HG02943 (cell line): ENCODE measurements at regions not wholly inside any gene's neighbourhood (a gene's known extent, or its start where the extent isn't known, plus 50 kb on each side); places are given as distances from the start of the nearest gene placed in this dataset.

Experiments
- ATAC-seq: cut with Tn5 transposase; IDR thresholded peaks from one replicate; pipeline ENCODE4 v1.9.1; 2021; ENCODE audit warnings: mild to moderate bottlenecking, low read depth, moderate library complexity; ENCODE audit not compliant: unreplicated experiment

GRCh38 chr1:222047366-222047765, 305.5 kb upstream of the DUSP10 start:
- ATAC-seq: no peak

GRCh38 chr1:222046684-222047263, 304.9 kb upstream of the DUSP10 start:
- ATAC-seq: no peak

- no peak for ATAC-seq
These were observed 303.9 kb upstream of the DUSP10 start for GRCh38 chr1:222045786-222046185.

- ATAC-seq: no peak
These were observed 303.3 kb upstream of the DUSP10 start for GRCh38 chr1:222045236-222045635.

- ATAC-seq: no peak
These were observed 301.8 kb upstream of the DUSP10 start for GRCh38 chr1:222043444-222044292.

GRCh38 chr1:222042120-222042519, 300.2 kb upstream of the DUSP10 start:
- ATAC-seq: no peak

- ATAC-seq: no peak
These were observed 299.1 kb upstream of the DUSP10 start for GRCh38 chr1:222040955-222041354.

GRCh38 chr1:222040121-222040805, 298.4 kb upstream of the DUSP10 start:
- no peak for ATAC-seq

- no peak for ATAC-seq
These were observed 297.1 kb upstream of the DUSP10 start for GRCh38 chr1:222038971-222039370.

- ATAC-seq: no peak
These were observed 295.8 kb upstream of the DUSP10 start for GRCh38 chr1:222037720-222038119.

GRCh38 chr1:222034790-222035189, 292.9 kb upstream of the DUSP10 start:
- ATAC-seq: no peak

GRCh38 chr1:222033450-222033849, 291.6 kb upstream of the DUSP10 start:
- no peak for ATAC-seq

- ATAC-seq: no peak
These were observed 289.4 kb upstream of the DUSP10 start for GRCh38 chr1:222031318-222031717.

- no peak for ATAC-seq
These were observed 286.8 kb upstream of the DUSP10 start for GRCh38 chr1:222028676-222029075.

GRCh38 chr1:222028116-222028515, 286.2 kb upstream of the DUSP10 start:
- no peak for ATAC-seq

GRCh38 chr1:222026280-222026679, 284.4 kb upstream of the DUSP10 start:
- ATAC-seq: no peak

- no peak for ATAC-seq
These were observed 281.1 kb upstream of the DUSP10 start for GRCh38 chr1:222023025-222023424.

- no peak for ATAC-seq
These were observed 279.2 kb upstream of the DUSP10 start for GRCh38 chr1:222021129-222021528.

GRCh38 chr1:222020553-222020952, 278.7 kb upstream of the DUSP10 start:
- ATAC-seq: no peak

- ATAC-seq: no peak
These were observed 277.1 kb upstream of the DUSP10 start for GRCh38 chr1:222019029-222019428.

GRCh38 chr1:222018041-222018440, 276.2 kb upstream of the DUSP10 start:
- ATAC-seq: no peak

GRCh38 chr1:222015686-222016085, 273.8 kb upstream of the DUSP10 start:
- no peak for ATAC-seq
